K562 (cell line): ENCODE measurements at regions not wholly inside any gene's neighbourhood (a gene's known extent, or its start where the extent isn't known, plus 50 kb on each side); places are given as distances from the start of the nearest gene placed in this dataset.

Source experiments
- ATAC-seq: fragments of 200-7000 bp; cut with Tn5 transposase; 3 replicates; pipeline ENCODE4 v1.9.1; 2020; ENCODE audit warnings: moderate library complexity
- BruUV-seq: library from RNA; stranded (reverse); fragments of 400-500 nt; replicated peaks from 2 replicates; lab custom pipeline; 2021; lab: Mats Ljungman, UMichigan
- CTCF ChIA-PET: fragments of 300-600 bp; formaldehyde crosslinking; extraction: SDS; loops from one replicate; lab custom pipeline; 2021; ENCODE audit warnings: low intra/inter-chr PET ratio; lab: Yijun Ruan, JAX
- POLR2A ChIA-PET: fragments of 300-600, 350-650 bp; sonication (Branson Sonifier 250); formaldehyde crosslinking; extraction: SDS; loops from one replicate; lab custom pipeline; 2021; ENCODE audit warnings: antibody characterized with exemption, inconsistent platforms; lab: Yijun Ruan, JAX
- DNase-seq, 4 experiments: peaks; one replicate each; pipeline versions ENCODE4 v3.0.0 to v3.0.0-alpha.2; 2011 to 2018; ENCODE audit warnings: low spot score in 3 of 4, mixed read lengths in 3 of 4; ENCODE audit errors: extremely low read depth in 1 of 4
- FAIRE-seq: peaks from 2 replicates; lab custom pipeline; 2011; peaks lifted over from hg19 to GRCh38; lab: Jason Lieb, UNC
- H2AFZ ChIP-seq: 2 replicates; pipeline ENCODE4 v1.6.0; 2011; ENCODE audit warnings: low read depth, low read length, control low read depth, inconsistent platforms
- H3K27ac ChIP-seq: fragments of 200-600 bp; 3 replicates; pipeline ENCODE4 v1.8.0; 2011; ENCODE audit warnings: low read depth, mild to moderate bottlenecking, control low read depth, inconsistent platforms, low read length, moderate library complexity, mixed read lengths; ENCODE audit errors: extremely low read depth
- H3K27me3 ChIP-seq, 2 experiments: fragments of 300-600 bp in 1 of 2; 2 replicates in 1 of 2; 3 replicates in 1 of 2; pipeline versions ENCODE4 v1.6.0 to v1.8.0; 2011; ENCODE audit warnings: inconsistent platforms in 2 of 2, low read length in 2 of 2, mild to moderate bottlenecking in 1 of 2, mixed read lengths in 1 of 2, moderate library complexity in 1 of 2; ENCODE audit not compliant: control insufficient read depth in 2 of 2, insufficient read depth in 2 of 2
- H3K36me3 ChIP-seq: fragments of 300-600 bp; 3 replicates; pipeline ENCODE4 v1.8.0; 2011; ENCODE audit warnings: mild to moderate bottlenecking, low read length, inconsistent platforms; ENCODE audit not compliant: control insufficient read depth, insufficient read depth
- H3K4me1 ChIP-seq, 2 experiments: fragments of 200-600 bp in 1 of 2; replicated peaks in 1 of 2; 2 replicates in 1 of 2; 3 replicates in 1 of 2; pipeline versions ENCODE4 v1.5.1 to v1.8.0; 2011; ENCODE audit warnings: inconsistent platforms in 2 of 2, low read length in 2 of 2, mild to moderate bottlenecking in 1 of 2, mixed read lengths in 1 of 2, moderate library complexity in 1 of 2; ENCODE audit not compliant: control insufficient read depth in 2 of 2, insufficient read depth in 2 of 2
- H3K4me2 ChIP-seq: 2 replicates; pipeline ENCODE4 v1.6.1; 2011; ENCODE audit warnings: low read length, control low read depth, inconsistent platforms, mixed read lengths; ENCODE audit not compliant: insufficient read depth
- H3K4me3 ChIP-seq: fragments of 200-600 bp; sonication (generic), shearing (Covaris generic); 2 replicates; pipeline ENCODE4 v1.5.1; 2016; ENCODE audit warnings: control low read depth, inconsistent platforms
- H3K79me2 ChIP-seq: fragments of 200-600 bp; 3 replicates; pipeline ENCODE4 v1.8.0; 2011; ENCODE audit warnings: low read length, inconsistent platforms; ENCODE audit not compliant: control insufficient read depth, insufficient read depth
- H3K9ac ChIP-seq, 2 experiments: 2 replicates each; pipeline versions ENCODE4 v1.6.0 to v1.6.1; 2011; ENCODE audit warnings: low read depth in 2 of 2, low read length in 2 of 2, control low read depth in 1 of 2, inconsistent platforms in 1 of 2, mild to moderate bottlenecking in 1 of 2, mixed read lengths in 1 of 2; ENCODE audit not compliant: insufficient read depth in 1 of 2
- H3K9me1 ChIP-seq: one replicate; pipeline ENCODE4 v1.6.0; 2011; ENCODE audit warnings: inconsistent platforms, mild to moderate bottlenecking, low read length, moderate library complexity; ENCODE audit not compliant: control insufficient read depth, insufficient read depth
- H3K9me3 ChIP-seq: replicated peaks from 2 replicates; pipeline ENCODE4 v1.5.1; 2011; ENCODE audit warnings: low read depth, low read length, inconsistent platforms; ENCODE audit not compliant: control insufficient read depth, insufficient read depth
- H4K20me1 ChIP-seq: replicated peaks from 2 replicates; pipeline ENCODE4 v1.6.1; 2011; ENCODE audit warnings: low read length, inconsistent platforms, mixed read lengths; ENCODE audit not compliant: control insufficient read depth, insufficient read depth
- EGR1 ChIP-seq: fragments of 450-650 bp; conservative IDR thresholded peaks from 2 replicates; pipeline ENCODE4 v1.6.1; 2017; ENCODE audit warnings: mild to moderate bottlenecking
- HDAC1 ChIP-seq, 2 experiments: fragments of 450-650 bp; IDR thresholded peaks; 2 replicates each; pipeline ENCODE4 v1.6.1; 2016 to 2017; ENCODE audit warnings: inconsistent platforms in 1 of 2, mild to moderate bottlenecking in 1 of 2, moderate library complexity in 1 of 2
- HNRNPK ChIP-seq: fragments of 200-400 bp; formaldehyde crosslinking; IDR thresholded peaks from one replicate; pipeline ENCODE4 v1.6.1; 2018; ENCODE audit warnings: mild to moderate bottlenecking, low read depth, low read length; ENCODE audit not compliant: poor library complexity, severe bottlenecking
- JUNB ChIP-seq: fragments of 450-650 bp; formaldehyde crosslinking; conservative IDR thresholded peaks from 2 replicates; pipeline ENCODE4 v1.4.0; 2020; ENCODE audit warnings: mild to moderate bottlenecking
- MYNN ChIP-seq, 2 experiments: sonication (generic); formaldehyde crosslinking in 1 of 2; IDR thresholded peaks; 2 replicates each; pipeline versions ENCODE4 v1.5.0 to v1.6.1; 2016 to 2020; ENCODE audit warnings: antibody characterized with exemption in 1 of 2, missing genetic modification reagents in 1 of 2
- TOE1 ChIP-seq, 2 experiments: fragments of 450-650 bp in 1 of 2; sonication (generic) in 1 of 2; formaldehyde crosslinking in 1 of 2; IDR thresholded peaks; 2 replicates each; pipeline versions ENCODE4 v1.7.1 to v1.8.0; 2016 to 2022; ENCODE audit warnings: borderline replicate concordance in 2 of 2, mild to moderate bottlenecking in 2 of 2, antibody characterized with exemption in 1 of 2, inconsistent platforms in 1 of 2, low read depth in 1 of 2, missing genetic modification reagents in 1 of 2, moderate library complexity in 1 of 2
- ZNF143 ChIP-seq: sonication (generic); formaldehyde crosslinking; IDR thresholded peaks from 2 replicates; pipeline ENCODE4 v1.9.0; 2022; ENCODE audit warnings: mild to moderate bottlenecking, missing genetic modification reagents
- ZNF551 ChIP-seq: fragments of 250-450 bp; sonication (Bioruptor Pico); IDR thresholded peaks from 2 replicates; pipeline ENCODE4 v1.5.0; 2021; ENCODE audit warnings: mild to moderate bottlenecking, moderate library complexity
- WGBS: fragments of 100-300 bp; shearing (Covaris generic); methylation state at CpG from one replicate; pipeline ENCODE4 v1.1.6; 2016; ENCODE audit warnings: low coverage, mixed read lengths; ENCODE audit not compliant: insufficient coverage; ENCODE audit errors: missing lambda C conversion rate; 5-methylcytosine and 5-hydroxymethylcytosine counted together
- in situ Hi-C: fragments of 300-500 bp; cut with MboI; formaldehyde crosslinking; loops from 4 replicates; pipeline ENCODE4 v1.15.0; 2018; ENCODE audit warnings: inconsistent platforms, mixed read lengths
- intact Hi-C: fragments of 100-400 bp; cut with micrococcal nuclease; formaldehyde crosslinking; loops from 2 replicates; pipeline ENCODE4 v1.14.2; 2022

- TF ChIP-seq ZNF143 (CRISPR knock-in tag) (no peak), TOE1 (IDR thresholded peaks at IDR 0.05; ENCODE audit: borderline replicate concordance) (no peak), TOE1 (CRISPR knock-in tag; IDR thresholded peaks at IDR 0.05; ENCODE audit: borderline replicate concordance, low read depth) (no peak), HDAC1 (IDR thresholded peaks at IDR 0.05) (no peak), ZNF551 (CRISPR knock-in tag) (no peak), JUNB (CRISPR knock-in tag) (no peak)
- TF ChIP-seq, all 486 proteins: peak for 0
Measured at GRCh38 chr1:81314513-81315233, 486.1 kb upstream of the ADGRL2 start (continued).

- Histone ChIP-seq H3K4me1 (no peaks in the 10 kb centered on the region), H3K4me3 (no peak overlapping the region), H3K9ac (no peak overlapping the region), H3K4me2 (no peak overlapping the region), H3K36me3 (no peaks in the 10 kb centered on the region), H3K27ac (no peak overlapping the region), H4K20me1 (no peaks in the 10 kb centered on the region), H3K9me3 (no peaks in the 10 kb centered on the region), H3K79me2 (no peaks in the 10 kb centered on the region), H3K9me1 (no peaks in the 10 kb centered on the region), H3K27me3 (no peaks in the 10 kb centered on the region), H2AFZ (no peak overlapping the region)
- FAIRE-seq = no peak
- POLR2A ChIA-PET = no interaction called here
- CTCF ChIA-PET = no interaction called here
- no TSS peak for BruUV-seq
- in situ Hi-C loops (no loop called here), intact Hi-C loops (no loop called here)
- no peak for DNase-seq
- TF ChIP-seq MYNN (IDR thresholded peaks at IDR 0.05) = no peak
- no peak for TF ChIP-seq MYNN (CRISPR knock-in tag; IDR thresholded peaks at IDR 0.05)
- no peak for TF ChIP-seq EGR1
- TF ChIP-seq HNRNPK = no peak
- 4% methylated on average over 4 of the region's 4 CpGs for WGBS
- no peak for ATAC-seq
Measured at GRCh38 chr1:81313289-81313688, 487.4 kb upstream of the ADGRL2 start.
